ENCODE measurements at regions not wholly inside any gene's neighbourhood (a gene's known extent, or its start where the extent isn't known, plus 50 kb on each side); places are given as distances from the start of the nearest gene placed in this dataset.

- TF ChIP-seq POLR2A (IDR thresholded peaks at IDR 0.05) (no peak), CTCF (IDR thresholded peaks at IDR 0.05) (no peak)
These were observed 105.5 kb downstream of the SOX9 start for GRCh38 chr17:72226322-72226721.

Data from ovary (tissue), 3 donors.